ENCODE measurements at regions not wholly inside any gene's neighbourhood (a gene's known extent, or its start where the extent isn't known, plus 50 kb on each side); places are given as distances from the start of the nearest gene placed in this dataset.

DNA sequence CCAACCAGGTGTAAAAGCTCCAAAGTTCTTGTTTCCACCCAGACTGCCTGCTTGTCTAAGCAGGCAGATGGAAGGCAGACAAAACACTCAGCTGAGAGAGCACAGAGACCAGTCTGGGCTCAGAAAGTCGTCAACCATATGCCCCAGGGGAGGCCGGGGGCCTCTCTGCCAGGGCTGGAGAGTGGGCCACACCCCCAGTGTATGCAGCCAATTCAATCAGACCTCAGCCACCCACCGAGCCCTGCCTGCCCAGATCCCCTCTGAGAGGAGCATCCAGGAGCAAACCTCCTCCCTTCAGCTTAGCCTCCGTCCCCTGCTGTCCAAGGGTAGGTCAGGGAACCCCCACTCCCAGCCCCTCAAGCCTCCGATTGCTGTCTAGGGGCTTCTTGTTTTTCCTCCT lies 196.3 kb downstream of the LSM5 start:
- TF ChIP-seq, protein P1, sequence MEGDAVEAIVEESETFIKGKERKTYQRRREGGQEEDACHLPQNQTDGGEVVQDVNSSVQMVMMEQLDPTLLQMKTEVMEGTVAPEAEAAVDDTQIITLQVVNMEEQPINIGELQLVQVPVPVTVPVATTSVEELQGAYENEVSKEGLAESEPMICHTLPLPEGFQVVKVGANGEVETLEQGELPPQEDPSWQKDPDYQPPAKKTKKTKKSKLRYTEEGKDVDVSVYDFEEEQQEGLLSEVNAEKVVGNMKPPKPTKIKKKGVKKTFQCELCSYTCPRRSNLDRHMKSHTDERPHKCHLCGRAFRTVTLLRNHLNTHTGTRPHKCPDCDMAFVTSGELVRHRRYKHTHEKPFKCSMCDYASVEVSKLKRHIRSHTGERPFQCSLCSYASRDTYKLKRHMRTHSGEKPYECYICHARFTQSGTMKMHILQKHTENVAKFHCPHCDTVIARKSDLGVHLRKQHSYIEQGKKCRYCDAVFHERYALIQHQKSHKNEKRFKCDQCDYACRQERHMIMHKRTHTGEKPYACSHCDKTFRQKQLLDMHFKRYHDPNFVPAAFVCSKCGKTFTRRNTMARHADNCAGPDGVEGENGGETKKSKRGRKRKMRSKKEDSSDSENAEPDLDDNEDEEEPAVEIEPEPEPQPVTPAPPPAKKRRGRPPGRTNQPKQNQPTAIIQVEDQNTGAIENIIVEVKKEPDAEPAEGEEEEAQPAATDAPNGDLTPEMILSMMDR (IDR thresholded peaks at IDR 0.05): no peak
- no peak for TF ChIP-seq POLR2A (IDR thresholded peaks at IDR 0.05)
